SK-N-SH (cell line): ENCODE measurements at regions not wholly inside any gene's neighbourhood (a gene's known extent, or its start where the extent isn't known, plus 50 kb on each side); places are given as distances from the start of the nearest gene placed in this dataset.

Experiments used
- CTCF ChIA-PET: fragments of 300-600, 350-600 bp; formaldehyde crosslinking; extraction: SDS; loops from one replicate; lab custom pipeline; 2021; lab: Yijun Ruan, JAX
- POLR2A ChIA-PET: fragments of 350-600 bp; sonication (Branson Sonifier 250); formaldehyde crosslinking; extraction: SDS; loops from one replicate; lab custom pipeline; 2020; ENCODE audit warnings: antibody characterized with exemption, inconsistent platforms; lab: Yijun Ruan, JAX
- DNase-seq: peaks from one replicate; pipeline ENCODE4 v3.0.0; 2012
- H2AFZ ChIP-seq: fragments of 200-600 bp; sonication (generic); 2 replicates; pipeline ENCODE4 v1.8.1; 2016; ENCODE audit warnings: antibody characterized with exemption, mild to moderate bottlenecking, low read depth
- H3F3A ChIP-seq: fragments of 200-600 bp; sonication (generic); replicated peaks from 2 replicates; pipeline ENCODE3; 2016; ENCODE audit warnings: antibody characterized with exemption, mild to moderate bottlenecking; ENCODE audit not compliant: insufficient read depth
- H3K27ac ChIP-seq, 2 experiments: fragments of 200-500 bp in 1 of 2; fragments of 200-600 bp in 1 of 2; sonication (Bioruptor generic) in 1 of 2; sonication (generic), shearing (Covaris generic) in 1 of 2; 2 replicates each; pipeline versions ENCODE4 v1.5.1 to v1.6.1; 2014 to 2016; ENCODE audit warnings: low read depth in 2 of 2, inconsistent platforms in 1 of 2, low read length in 1 of 2, mild to moderate bottlenecking in 1 of 2, mixed read lengths in 1 of 2
- H3K27me3 ChIP-seq: fragments of 200-600 bp; sonication (generic), shearing (Covaris generic); 2 replicates; pipeline ENCODE4 v1.6.1; 2016; ENCODE audit warnings: mixed run types; ENCODE audit not compliant: insufficient read depth
- H3K36me3 ChIP-seq, 2 experiments: fragments of 200-500 bp in 1 of 2; fragments of 200-600 bp in 1 of 2; sonication (Bioruptor generic) in 1 of 2; sonication (generic) in 1 of 2; replicated peaks in 1 of 2; 2 replicates each; pipeline versions ENCODE3 to v1.5.1; 2014 to 2016; ENCODE audit warnings: low read length in 1 of 2, mild to moderate bottlenecking in 1 of 2; ENCODE audit not compliant: insufficient read depth in 2 of 2, control insufficient read depth in 1 of 2
- H3K4me1 ChIP-seq, 2 experiments: fragments of 200-500 bp in 1 of 2; fragments of 200-600 bp in 1 of 2; sonication (Bioruptor generic) in 1 of 2; sonication (generic), shearing (Covaris generic) in 1 of 2; 2 replicates each; pipeline versions ENCODE4 v1.5.1 to v1.6.1; 2014 to 2016; ENCODE audit warnings: low read depth in 1 of 2, low read length in 1 of 2, mixed run types in 1 of 2; ENCODE audit not compliant: insufficient read depth in 2 of 2, control insufficient read depth in 1 of 2
- H3K4me2 ChIP-seq: fragments of 200-600 bp; sonication (generic), shearing (Covaris generic); 2 replicates; pipeline ENCODE4 v1.6.1; 2017; ENCODE audit warnings: mixed run types
- H3K4me3 ChIP-seq, 2 experiments: fragments of 200-500 bp in 1 of 2; fragments of 200-600 bp in 1 of 2; sonication (Bioruptor generic) in 1 of 2; sonication (generic), shearing (Covaris generic) in 1 of 2; 2 replicates each; pipeline versions ENCODE4 v1.5.1 to v1.8.1; 2014 to 2016; ENCODE audit warnings: low read depth in 2 of 2, inconsistent platforms in 1 of 2, low read length in 1 of 2, mild to moderate bottlenecking in 1 of 2, mixed read lengths in 1 of 2, moderate library complexity in 1 of 2
- H3K79me2 ChIP-seq: fragments of 200-600 bp; sonication (generic); 2 replicates; pipeline ENCODE4 v1.8.1; 2017; ENCODE audit warnings: mild to moderate bottlenecking; ENCODE audit not compliant: insufficient read depth
- H3K9ac ChIP-seq: fragments of 200-600 bp; sonication (generic); 2 replicates; pipeline ENCODE4 v1.6.1; 2017; ENCODE audit warnings: mixed run types
- H3K9me2 ChIP-seq: fragments of 200-600 bp; sonication (generic); 2 replicates; pipeline ENCODE4 v1.6.1; 2017; ENCODE audit warnings: mixed run types
- H3K9me3 ChIP-seq: fragments of 200-600 bp; sonication (generic); 2 replicates; pipeline ENCODE4 v1.6.1; 2017; ENCODE audit warnings: mixed run types, mild to moderate bottlenecking, moderate library complexity
- H4K20me1 ChIP-seq: fragments of 200-600 bp; sonication (generic); 2 replicates; pipeline ENCODE4 v1.6.1; 2017; ENCODE audit warnings: mild to moderate bottlenecking, mixed run types; ENCODE audit not compliant: insufficient read depth
- ELF1 ChIP-seq: IDR thresholded peaks from 2 replicates; pipeline ENCODE4 v1.4.0; 2012
- FOSL2 ChIP-seq: IDR thresholded peaks from 2 replicates; pipeline ENCODE4 v1.4.0; 2012; ENCODE audit warnings: low read depth, mild to moderate bottlenecking, moderate library complexity, borderline replicate concordance
- FOXJ3 ChIP-seq: sonication (generic); formaldehyde crosslinking; IDR thresholded peaks from 2 replicates; pipeline ENCODE4 v1.5.1; 2020; ENCODE audit warnings: mild to moderate bottlenecking, missing genetic modification reagents
- FOXM1 ChIP-seq: IDR thresholded peaks from 2 replicates; pipeline ENCODE4 v1.4.0; 2012; ENCODE audit warnings: low read depth, mild to moderate bottlenecking
- GATA2 ChIP-seq: sonication (generic); formaldehyde crosslinking; IDR thresholded peaks from 2 replicates; pipeline ENCODE4 v1.5.0; 2020; ENCODE audit warnings: mild to moderate bottlenecking, missing genetic modification reagents
- RAD21 ChIP-seq: IDR thresholded peaks from 2 replicates; pipeline ENCODE4 v1.6.1; 2012; ENCODE audit warnings: mild to moderate bottlenecking, low read length
- RCOR1 ChIP-seq: fragments of 150-350 bp; IDR thresholded peaks from 2 replicates; pipeline ENCODE4 v1.6.1; 2017; ENCODE audit warnings: antibody characterized with exemption, low read length
- RFX5 ChIP-seq: IDR thresholded peaks from 2 replicates; pipeline ENCODE4 v1.6.1; 2012; ENCODE audit warnings: mild to moderate bottlenecking, improper control_type of control experiment, low read length
- SMC3 ChIP-seq: IDR thresholded peaks from 2 replicates; pipeline ENCODE4 v1.6.1; 2012; ENCODE audit warnings: low read depth, low read length, improper control_type of control experiment
- TAF1 ChIP-seq: IDR thresholded peaks from 2 replicates; pipeline ENCODE4 v1.6.1; 2012; ENCODE audit warnings: low read depth, mild to moderate bottlenecking, low read length, moderate library complexity, borderline replicate concordance
- TCF12 ChIP-seq: IDR thresholded peaks from 2 replicates; pipeline ENCODE4 v1.4.0; 2012
- TEAD4 ChIP-seq: IDR thresholded peaks from 2 replicates; pipeline ENCODE4 v1.4.0; 2012; ENCODE audit warnings: mild to moderate bottlenecking, borderline replicate concordance; ENCODE audit not compliant: insufficient read depth
- WGBS: methylation state at CpG from one replicate; pipeline ENCODE4 v1.1.6; 2017; ENCODE audit warnings: low lambda C conversion rate; 5-methylcytosine and 5-hydroxymethylcytosine counted together
- TF ChIP-seq, protein P1 (sequence below): IDR thresholded peaks from 2 replicates; pipeline ENCODE4 v1.4.0; 2012; ENCODE audit warnings: low read depth, borderline replicate concordance
- TF ChIP-seq, protein P2 (sequence below): IDR thresholded peaks from 2 replicates; pipeline ENCODE4; 2012
- TF ChIP-seq, protein P3 (sequence below): fragments of 200-600 bp; sonication (generic); IDR thresholded peaks from 2 replicates; pipeline ENCODE4 v1.6.1; 2017; ENCODE audit warnings: antibody characterized with exemption, mild to moderate bottlenecking, moderate library complexity
- TF ChIP-seq, protein P4 (sequence below): IDR thresholded peaks from 2 replicates; pipeline ENCODE4 v1.4.0; 2012; ENCODE audit warnings: low read depth, borderline replicate concordance
- TF ChIP-seq, protein P5 (sequence below): fragments of 150-350 bp; IDR thresholded peaks from 2 replicates; pipeline ENCODE4 v1.6.1; 2016; ENCODE audit warnings: mild to moderate bottlenecking, low read depth, low read length
- TF ChIP-seq, protein P6 (sequence below): fragments of 150-350 bp; IDR thresholded peaks from 2 replicates; pipeline ENCODE4 v1.6.1; 2017; ENCODE audit warnings: antibody characterized with exemption, low read length, low read depth, borderline replicate concordance

DNA sequence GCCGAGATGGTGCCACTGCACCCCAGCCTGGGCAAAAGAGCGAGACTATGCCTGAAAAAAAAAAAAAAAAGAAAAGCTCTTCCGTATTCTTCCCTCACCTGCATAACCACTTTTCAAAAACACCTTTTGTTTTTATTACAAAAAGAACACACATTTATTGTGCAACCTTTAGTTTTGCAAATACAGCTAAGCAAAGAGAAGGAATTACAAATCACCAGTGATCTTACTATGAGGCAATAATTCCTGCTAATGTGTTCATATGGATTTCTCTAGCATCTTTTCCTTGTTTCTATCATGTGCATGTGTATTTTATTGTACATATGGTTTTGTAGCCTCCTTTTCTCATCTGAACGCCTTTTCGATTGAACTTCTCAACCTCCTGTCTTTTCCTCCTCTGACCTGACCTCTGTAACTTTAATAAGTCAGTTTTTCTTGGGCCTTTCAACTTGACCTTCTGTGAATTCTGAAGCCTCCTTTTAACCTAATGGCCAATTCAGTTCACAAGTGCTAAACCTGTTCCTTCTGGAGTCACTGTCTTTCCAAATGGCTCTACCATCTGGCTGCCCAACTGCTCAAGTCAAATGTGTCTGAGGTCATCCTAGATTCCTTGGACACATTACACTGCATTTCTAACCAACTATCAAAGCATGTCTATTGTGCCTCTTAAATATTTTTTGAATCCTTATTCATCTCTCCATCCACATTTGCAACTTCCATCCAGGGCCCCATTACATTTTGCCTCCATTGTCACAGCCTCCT lies 59.1 kb upstream of the DAPL1 start:
- Histone ChIP-seq H3K27me3 (no peaks in the 10 kb centered on the region; the same call in 1 of the 2 replicates), H3K27ac (no peak overlapping the region), H3K4me3 (no peak overlapping the region), H3K9me2 (no peaks in the 10 kb centered on the region), H3F3A (no peaks in the 10 kb centered on the region), H3K4me1 (no peaks in the 10 kb centered on the region), H3K9ac (no peak overlapping the region), H3K36me3 (no peaks in the 10 kb centered on the region), H3K79me2 (no peaks in the 10 kb centered on the region), H3K4me2 (no peak overlapping the region), H3K9me3 (no peaks in the 10 kb centered on the region), H4K20me1 (no peaks in the 10 kb centered on the region), H2AFZ (no peak overlapping the region)
- POLR2A ChIA-PET: no interaction called here
- CTCF ChIA-PET: interaction anchor here (1.8 kb wide), 1 partner anchor 11 kb away, joined by 4 read pairs; no protein-coding TSS in a partner anchor
- TF ChIP-seq TCF12 (no peak), RFX5 (no peak), TEAD4 (no peak), FOSL2 (no peak), RAD21 (no peak), TAF1 (no peak), GATA2 (CRISPR knock-in tag) (no peak), RCOR1 (no peak), FOXJ3 (CRISPR knock-in tag) (no peak), SMC3 (no peak), ELF1 (no peak), FOXM1 (no peak)
- TF ChIP-seq, protein P1, sequence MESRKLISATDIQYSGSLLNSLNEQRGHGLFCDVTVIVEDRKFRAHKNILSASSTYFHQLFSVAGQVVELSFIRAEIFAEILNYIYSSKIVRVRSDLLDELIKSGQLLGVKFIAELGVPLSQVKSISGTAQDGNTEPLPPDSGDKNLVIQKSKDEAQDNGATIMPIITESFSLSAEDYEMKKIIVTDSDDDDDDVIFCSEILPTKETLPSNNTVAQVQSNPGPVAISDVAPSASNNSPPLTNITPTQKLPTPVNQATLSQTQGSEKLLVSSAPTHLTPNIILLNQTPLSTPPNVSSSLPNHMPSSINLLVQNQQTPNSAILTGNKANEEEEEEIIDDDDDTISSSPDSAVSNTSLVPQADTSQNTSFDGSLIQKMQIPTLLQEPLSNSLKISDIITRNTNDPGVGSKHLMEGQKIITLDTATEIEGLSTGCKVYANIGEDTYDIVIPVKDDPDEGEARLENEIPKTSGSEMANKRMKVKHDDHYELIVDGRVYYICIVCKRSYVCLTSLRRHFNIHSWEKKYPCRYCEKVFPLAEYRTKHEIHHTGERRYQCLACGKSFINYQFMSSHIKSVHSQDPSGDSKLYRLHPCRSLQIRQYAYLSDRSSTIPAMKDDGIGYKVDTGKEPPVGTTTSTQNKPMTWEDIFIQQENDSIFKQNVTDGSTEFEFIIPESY: no peak
- TF ChIP-seq, protein P2, sequence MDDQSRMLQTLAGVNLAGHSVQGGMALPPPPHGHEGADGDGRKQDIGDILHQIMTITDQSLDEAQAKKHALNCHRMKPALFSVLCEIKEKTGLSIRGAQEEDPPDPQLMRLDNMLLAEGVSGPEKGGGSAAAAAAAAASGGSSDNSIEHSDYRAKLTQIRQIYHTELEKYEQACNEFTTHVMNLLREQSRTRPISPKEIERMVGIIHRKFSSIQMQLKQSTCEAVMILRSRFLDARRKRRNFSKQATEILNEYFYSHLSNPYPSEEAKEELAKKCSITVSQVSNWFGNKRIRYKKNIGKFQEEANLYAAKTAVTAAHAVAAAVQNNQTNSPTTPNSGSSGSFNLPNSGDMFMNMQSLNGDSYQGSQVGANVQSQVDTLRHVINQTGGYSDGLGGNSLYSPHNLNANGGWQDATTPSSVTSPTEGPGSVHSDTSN: no peak
- TF ChIP-seq, protein P3, sequence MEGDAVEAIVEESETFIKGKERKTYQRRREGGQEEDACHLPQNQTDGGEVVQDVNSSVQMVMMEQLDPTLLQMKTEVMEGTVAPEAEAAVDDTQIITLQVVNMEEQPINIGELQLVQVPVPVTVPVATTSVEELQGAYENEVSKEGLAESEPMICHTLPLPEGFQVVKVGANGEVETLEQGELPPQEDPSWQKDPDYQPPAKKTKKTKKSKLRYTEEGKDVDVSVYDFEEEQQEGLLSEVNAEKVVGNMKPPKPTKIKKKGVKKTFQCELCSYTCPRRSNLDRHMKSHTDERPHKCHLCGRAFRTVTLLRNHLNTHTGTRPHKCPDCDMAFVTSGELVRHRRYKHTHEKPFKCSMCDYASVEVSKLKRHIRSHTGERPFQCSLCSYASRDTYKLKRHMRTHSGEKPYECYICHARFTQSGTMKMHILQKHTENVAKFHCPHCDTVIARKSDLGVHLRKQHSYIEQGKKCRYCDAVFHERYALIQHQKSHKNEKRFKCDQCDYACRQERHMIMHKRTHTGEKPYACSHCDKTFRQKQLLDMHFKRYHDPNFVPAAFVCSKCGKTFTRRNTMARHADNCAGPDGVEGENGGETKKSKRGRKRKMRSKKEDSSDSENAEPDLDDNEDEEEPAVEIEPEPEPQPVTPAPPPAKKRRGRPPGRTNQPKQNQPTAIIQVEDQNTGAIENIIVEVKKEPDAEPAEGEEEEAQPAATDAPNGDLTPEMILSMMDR: no peak
- TF ChIP-seq, protein P4, sequence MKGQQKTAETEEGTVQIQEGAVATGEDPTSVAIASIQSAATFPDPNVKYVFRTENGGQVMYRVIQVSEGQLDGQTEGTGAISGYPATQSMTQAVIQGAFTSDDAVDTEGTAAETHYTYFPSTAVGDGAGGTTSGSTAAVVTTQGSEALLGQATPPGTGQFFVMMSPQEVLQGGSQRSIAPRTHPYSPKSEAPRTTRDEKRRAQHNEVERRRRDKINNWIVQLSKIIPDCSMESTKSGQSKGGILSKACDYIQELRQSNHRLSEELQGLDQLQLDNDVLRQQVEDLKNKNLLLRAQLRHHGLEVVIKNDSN: no peak
- TF ChIP-seq, protein P5, sequence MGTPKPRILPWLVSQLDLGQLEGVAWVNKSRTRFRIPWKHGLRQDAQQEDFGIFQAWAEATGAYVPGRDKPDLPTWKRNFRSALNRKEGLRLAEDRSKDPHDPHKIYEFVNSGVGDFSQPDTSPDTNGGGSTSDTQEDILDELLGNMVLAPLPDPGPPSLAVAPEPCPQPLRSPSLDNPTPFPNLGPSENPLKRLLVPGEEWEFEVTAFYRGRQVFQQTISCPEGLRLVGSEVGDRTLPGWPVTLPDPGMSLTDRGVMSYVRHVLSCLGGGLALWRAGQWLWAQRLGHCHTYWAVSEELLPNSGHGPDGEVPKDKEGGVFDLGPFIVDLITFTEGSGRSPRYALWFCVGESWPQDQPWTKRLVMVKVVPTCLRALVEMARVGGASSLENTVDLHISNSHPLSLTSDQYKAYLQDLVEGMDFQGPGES: no peak
- TF ChIP-seq, protein P6, sequence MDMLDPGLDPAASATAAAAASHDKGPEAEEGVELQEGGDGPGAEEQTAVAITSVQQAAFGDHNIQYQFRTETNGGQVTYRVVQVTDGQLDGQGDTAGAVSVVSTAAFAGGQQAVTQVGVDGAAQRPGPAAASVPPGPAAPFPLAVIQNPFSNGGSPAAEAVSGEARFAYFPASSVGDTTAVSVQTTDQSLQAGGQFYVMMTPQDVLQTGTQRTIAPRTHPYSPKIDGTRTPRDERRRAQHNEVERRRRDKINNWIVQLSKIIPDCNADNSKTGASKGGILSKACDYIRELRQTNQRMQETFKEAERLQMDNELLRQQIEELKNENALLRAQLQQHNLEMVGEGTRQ: no peak
- 75% methylated on average over 5 of the region's 5 CpGs for WGBS
- no peak for DNase-seq
